ENCODE measurements at regions not wholly inside any gene's neighbourhood (a gene's known extent, or its start where the extent isn't known, plus 50 kb on each side); places are given as distances from the start of the nearest gene placed in this dataset.
"Not testable (repeated sequence)": the region's sequence is repeated elsewhere in the genome, so short reads cannot be mapped to it uniquely, and the experiment has no call there.

DNA sequence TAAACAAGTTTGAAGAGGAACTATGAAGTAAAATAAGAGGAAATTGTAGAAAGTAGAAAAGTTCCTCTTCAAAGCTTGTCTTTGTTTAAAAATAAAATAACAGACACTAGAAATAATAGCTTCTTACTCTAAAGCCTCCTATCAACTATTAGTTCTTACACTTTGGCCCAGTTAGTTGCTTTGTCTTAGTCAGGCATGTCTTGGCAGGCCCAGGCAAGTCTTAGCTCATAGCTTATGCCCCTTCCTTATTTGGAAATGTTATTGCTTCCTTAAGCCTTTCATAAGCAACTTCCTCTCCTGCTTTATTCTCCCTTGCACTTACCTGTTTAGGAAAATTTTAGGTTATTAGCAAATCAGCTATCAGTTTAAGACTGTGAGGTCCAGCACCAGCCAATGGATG is 950.6 kb upstream of the LRATD1 start:
- no peak for DNase-seq (ENCODE audit: low read depth)
- in situ Hi-C loops (cut with HindIII; ENCODE audit: low sequenced_read_pairs), result no loop called here
- no peak overlapping the region for H3K4me3 ChIP-seq (ENCODE audit: low read depth, low read length)

DNA sequence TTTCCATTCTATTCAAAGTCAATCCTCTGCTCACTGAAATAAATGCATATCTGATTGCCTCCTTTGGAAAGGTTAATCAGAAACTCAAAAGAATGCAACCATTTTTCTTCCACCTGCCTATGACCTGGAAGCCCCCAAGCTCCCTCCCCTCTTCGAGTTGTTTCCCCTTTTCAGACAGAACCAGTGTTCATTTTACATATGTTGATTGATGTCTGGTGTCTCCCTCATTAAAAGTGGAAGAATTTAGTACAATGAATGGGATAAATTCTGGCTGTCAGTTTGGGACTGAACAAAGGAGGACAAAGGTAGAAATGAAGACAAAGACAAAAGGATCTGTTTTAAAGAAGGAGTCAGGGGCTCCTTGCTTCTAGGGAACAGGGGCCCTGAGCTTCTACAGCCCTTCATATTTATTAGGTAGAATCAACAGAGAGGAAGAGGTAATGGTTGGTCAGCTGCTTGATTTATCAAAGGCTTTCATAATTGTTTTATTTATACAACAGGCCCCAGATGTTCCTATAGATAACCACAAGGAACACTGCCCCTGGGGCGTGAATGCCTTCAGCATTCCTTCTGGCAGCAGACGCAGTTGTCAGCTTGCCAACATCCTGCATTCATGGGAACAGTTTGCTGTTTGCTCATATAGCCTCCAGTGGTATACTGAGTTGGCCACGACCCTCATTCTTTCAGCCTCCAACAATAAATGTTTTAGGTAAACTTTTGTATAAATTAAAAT is 949.8 kb upstream of the LRATD1 start:
- DNase-seq (ENCODE audit: low read depth), result peak; percentile 37
- H3K4me3 ChIP-seq (ENCODE audit: low read depth, low read length), result no peak overlapping the region
- TF ChIP-seq, protein P1, sequence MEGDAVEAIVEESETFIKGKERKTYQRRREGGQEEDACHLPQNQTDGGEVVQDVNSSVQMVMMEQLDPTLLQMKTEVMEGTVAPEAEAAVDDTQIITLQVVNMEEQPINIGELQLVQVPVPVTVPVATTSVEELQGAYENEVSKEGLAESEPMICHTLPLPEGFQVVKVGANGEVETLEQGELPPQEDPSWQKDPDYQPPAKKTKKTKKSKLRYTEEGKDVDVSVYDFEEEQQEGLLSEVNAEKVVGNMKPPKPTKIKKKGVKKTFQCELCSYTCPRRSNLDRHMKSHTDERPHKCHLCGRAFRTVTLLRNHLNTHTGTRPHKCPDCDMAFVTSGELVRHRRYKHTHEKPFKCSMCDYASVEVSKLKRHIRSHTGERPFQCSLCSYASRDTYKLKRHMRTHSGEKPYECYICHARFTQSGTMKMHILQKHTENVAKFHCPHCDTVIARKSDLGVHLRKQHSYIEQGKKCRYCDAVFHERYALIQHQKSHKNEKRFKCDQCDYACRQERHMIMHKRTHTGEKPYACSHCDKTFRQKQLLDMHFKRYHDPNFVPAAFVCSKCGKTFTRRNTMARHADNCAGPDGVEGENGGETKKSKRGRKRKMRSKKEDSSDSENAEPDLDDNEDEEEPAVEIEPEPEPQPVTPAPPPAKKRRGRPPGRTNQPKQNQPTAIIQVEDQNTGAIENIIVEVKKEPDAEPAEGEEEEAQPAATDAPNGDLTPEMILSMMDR (IDR thresholded peaks at IDR 0.05; ENCODE audit: low read depth, low read length, missing control alignments), result no peak
- in situ Hi-C loops (cut with HindIII; ENCODE audit: low sequenced_read_pairs), result no loop called here

More for the DNA sequence above, 950.6 kb upstream of the LRATD1 start:
- TF ChIP-seq, protein P1 (IDR thresholded peaks at IDR 0.05; ENCODE audit: low read depth, low read length, missing control alignments), result no peak

DNA sequence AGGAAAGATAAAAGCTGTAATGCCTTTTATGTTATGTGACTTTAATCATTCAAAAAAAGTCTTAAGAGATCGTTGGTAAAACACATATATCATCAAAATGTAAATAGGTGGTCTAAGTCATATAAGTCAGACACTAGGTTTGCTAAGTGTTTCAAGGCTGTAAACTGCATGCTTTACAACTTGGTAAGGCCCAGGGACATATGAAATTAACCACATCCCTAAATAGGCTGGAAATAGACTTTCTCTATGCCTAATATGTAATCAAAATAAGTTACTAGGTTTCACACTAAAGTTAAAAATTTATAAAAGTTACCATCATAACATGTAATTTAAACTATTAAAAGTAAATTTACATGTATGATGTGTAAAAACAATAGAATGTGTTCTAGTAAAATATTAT is 946.3 kb upstream of the LRATD1 start:
- in situ Hi-C loops (cut with HindIII; ENCODE audit: low sequenced_read_pairs), result no loop called here
- TF ChIP-seq, protein P1 (IDR thresholded peaks at IDR 0.05; ENCODE audit: low read depth, low read length, missing control alignments), result no peak
- DNase-seq (ENCODE audit: low read depth), result no peak
- no peak overlapping the region for H3K4me3 ChIP-seq (ENCODE audit: low read depth, low read length)

DNA sequence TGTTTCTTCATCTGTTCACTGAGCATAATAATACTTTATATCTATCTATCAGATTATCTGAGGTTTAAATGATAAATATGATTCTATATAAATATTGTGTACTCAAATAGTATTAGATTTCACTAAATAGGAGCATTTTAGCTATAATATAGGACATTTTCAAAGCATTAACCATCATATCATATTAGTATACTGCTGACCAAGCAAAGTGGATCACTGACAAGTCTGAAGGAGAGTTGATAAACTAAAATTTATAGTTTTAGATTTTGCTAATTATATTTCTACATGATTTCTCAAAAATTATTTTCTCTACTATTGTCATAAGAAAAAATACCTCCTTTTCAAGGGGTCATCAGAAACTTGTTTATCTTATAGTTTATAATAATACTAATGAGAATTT is 937.8 kb upstream of the LRATD1 start:
- in situ Hi-C loops (cut with HindIII; ENCODE audit: low sequenced_read_pairs), result no loop called here
- H3K4me3 ChIP-seq (ENCODE audit: low read depth, low read length), result no peak overlapping the region
- DNase-seq (ENCODE audit: low read depth), result no peak
- TF ChIP-seq, protein P1 (IDR thresholded peaks at IDR 0.05; ENCODE audit: low read depth, low read length, missing control alignments), result no peak

DNA sequence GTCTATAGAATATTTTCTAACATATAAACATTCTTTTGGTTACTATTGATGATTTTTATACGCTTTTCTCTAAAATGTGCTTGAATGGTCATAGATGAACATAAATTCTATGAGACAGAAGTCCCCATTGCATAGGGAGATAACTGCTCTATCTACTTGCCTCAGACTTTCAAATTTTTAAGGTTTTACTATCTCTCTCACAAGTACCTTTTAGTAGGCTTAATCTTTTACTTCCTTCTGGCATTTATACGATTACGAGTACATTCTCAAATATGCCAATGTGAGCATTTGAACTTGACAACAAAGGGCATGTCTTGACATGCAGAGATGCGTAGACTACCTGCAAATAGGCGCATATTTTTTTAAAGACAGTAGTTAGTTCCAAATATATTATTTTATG is 935.9 kb upstream of the LRATD1 start:
- TF ChIP-seq, protein P1 (IDR thresholded peaks at IDR 0.05; ENCODE audit: low read depth, low read length, missing control alignments), result no peak
- DNase-seq (ENCODE audit: low read depth), result no peak
- H3K4me3 ChIP-seq (ENCODE audit: low read depth, low read length), result no peak overlapping the region
- in situ Hi-C loops (cut with HindIII; ENCODE audit: low sequenced_read_pairs), result no loop called here

DNA sequence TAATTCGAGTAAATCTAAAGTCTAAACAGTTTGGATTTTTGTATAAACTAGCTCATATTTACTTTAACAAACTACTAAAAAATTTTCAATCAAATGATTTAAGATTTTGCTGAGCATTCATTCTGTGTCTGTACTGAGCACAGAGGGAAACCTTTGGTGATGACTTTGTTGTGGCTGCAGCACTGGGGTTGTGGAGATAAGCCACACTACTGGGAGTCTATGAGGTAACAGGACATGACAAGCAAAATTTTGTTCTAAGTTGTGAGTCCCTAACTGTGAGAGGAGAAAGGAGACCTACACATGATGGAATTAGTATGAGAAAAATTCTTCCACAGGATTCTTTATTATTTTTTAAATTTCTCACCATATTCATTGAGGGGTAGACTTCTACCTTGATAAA is 933.7 kb upstream of the LRATD1 start:
- no peak overlapping the region for H3K4me3 ChIP-seq (ENCODE audit: low read depth, low read length)
- in situ Hi-C loops (cut with HindIII; ENCODE audit: low sequenced_read_pairs), result no loop called here
- no peak for DNase-seq (ENCODE audit: low read depth)
- TF ChIP-seq, protein P1 (IDR thresholded peaks at IDR 0.05; ENCODE audit: low read depth, low read length, missing control alignments), result no peak

DNA sequence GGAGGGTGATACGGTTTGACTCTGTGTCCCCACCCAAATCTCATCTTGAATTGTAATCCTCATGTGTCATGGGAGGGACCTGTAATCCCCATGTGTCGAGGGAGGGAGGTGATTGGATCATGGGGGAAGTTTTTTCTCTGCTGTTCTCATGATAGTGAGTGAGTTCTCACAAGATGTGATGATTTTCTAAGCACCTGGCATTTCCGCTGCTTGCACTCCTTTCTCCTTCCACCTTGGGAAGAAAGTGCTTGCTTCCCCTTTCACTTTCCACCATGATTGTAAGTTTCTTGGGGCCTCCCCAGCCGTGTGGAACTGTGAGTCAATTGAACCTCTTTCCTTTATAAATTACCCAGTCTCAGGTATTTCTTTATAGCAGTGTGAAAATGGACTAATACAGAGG is 932.6 kb upstream of the LRATD1 start:
- in situ Hi-C loops (cut with HindIII; ENCODE audit: low sequenced_read_pairs); H3K4me3 ChIP-seq (ENCODE audit: low read depth, low read length); DNase-seq (ENCODE audit: low read depth): not testable (repeated sequence)

Measured in astrocyte of the cerebellum (primary cell).